Hypothalamus (tissue), 51 donors: ENCODE measurements at regions not wholly inside any gene's neighbourhood (a gene's known extent, or its start where the extent isn't known, plus 50 kb on each side); places are given as distances from the start of the nearest gene placed in this dataset.

ENCODE experiments used
- DNase-seq, 51 donors: peaks; one replicate each; lab custom pipeline; 2025; lab: John Stamatoyannopoulos, UW

GRCh38 chr11:35868491-35868890, 75.4 kb upstream of the LDLRAD3 start:
- DNase-seq, result no peak

- no peak for DNase-seq
Observed at GRCh38 chr11:35873721-35874120, 70.1 kb upstream of the LDLRAD3 start.

- DNase-seq, result peak in 1 of 51 donors; percentile 44
Observed at GRCh38 chr11:35874751-35875450, 69.0 kb upstream of the LDLRAD3 start.

- no peak for DNase-seq
Observed at GRCh38 chr11:35875466-35875865, 68.4 kb upstream of the LDLRAD3 start.

GRCh38 chr11:35876786-35877185, 67.1 kb upstream of the LDLRAD3 start:
- no peak for DNase-seq

GRCh38 chr11:35878741-35879140, 65.1 kb upstream of the LDLRAD3 start:
- DNase-seq, result no peak

- DNase-seq, result no peak
Observed at GRCh38 chr11:35879361-35879760, 64.5 kb upstream of the LDLRAD3 start.

- no peak for DNase-seq
Observed at GRCh38 chr11:35886759-35887158, 57.1 kb upstream of the LDLRAD3 start.

GRCh38 chr11:35887737-35888136, 56.1 kb upstream of the LDLRAD3 start:
- no peak for DNase-seq

GRCh38 chr11:35888961-35889360, 54.9 kb upstream of the LDLRAD3 start:
- no peak for DNase-seq

- no peak for DNase-seq
Observed at GRCh38 chr11:35891096-35891495, 52.8 kb upstream of the LDLRAD3 start.

- DNase-seq, result no peak
Observed at GRCh38 chr11:35892166-35892565, 51.7 kb upstream of the LDLRAD3 start.

- no peak for DNase-seq
Observed at GRCh38 chr11:35893796-35894475, 49.9 kb upstream of the LDLRAD3 start.
